Eye (tissue), 1 donor: ENCODE measurements at regions not wholly inside any gene's neighbourhood (a gene's known extent, or its start where the extent isn't known, plus 50 kb on each side); places are given as distances from the start of the nearest gene placed in this dataset.
A peak's percentile ranks its signal among the peaks of the same experiment; 100 is the strongest.

ENCODE experiments used
- DNase-seq: peaks from one replicate; pipeline ENCODE4 v3.0.0-alpha.2; 2015

DNA sequence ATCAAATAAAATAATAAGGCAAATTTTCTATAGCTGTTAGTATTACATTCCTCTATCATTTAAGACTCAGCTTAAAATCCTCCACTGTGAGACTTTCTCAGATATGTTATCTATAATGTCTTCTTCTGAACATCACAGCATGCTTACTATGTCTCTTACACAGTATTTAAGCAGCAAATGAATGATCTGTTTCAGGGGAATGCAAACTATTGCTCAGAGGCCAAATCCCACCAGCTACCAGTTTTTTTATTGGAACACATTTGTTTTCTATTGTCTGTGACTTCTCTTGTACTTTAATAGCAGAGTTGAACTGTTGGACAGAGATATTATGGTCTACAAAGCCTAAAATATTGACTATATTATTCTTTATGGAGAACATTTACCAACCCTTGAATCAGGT lies 59.6 kb downstream of the C3orf38 start:
- DNase-seq: no peak

- no peak for DNase-seq
Observed at GRCh38 chr3:88211096-88211890, 61.5 kb downstream of the C3orf38 start.

DNA sequence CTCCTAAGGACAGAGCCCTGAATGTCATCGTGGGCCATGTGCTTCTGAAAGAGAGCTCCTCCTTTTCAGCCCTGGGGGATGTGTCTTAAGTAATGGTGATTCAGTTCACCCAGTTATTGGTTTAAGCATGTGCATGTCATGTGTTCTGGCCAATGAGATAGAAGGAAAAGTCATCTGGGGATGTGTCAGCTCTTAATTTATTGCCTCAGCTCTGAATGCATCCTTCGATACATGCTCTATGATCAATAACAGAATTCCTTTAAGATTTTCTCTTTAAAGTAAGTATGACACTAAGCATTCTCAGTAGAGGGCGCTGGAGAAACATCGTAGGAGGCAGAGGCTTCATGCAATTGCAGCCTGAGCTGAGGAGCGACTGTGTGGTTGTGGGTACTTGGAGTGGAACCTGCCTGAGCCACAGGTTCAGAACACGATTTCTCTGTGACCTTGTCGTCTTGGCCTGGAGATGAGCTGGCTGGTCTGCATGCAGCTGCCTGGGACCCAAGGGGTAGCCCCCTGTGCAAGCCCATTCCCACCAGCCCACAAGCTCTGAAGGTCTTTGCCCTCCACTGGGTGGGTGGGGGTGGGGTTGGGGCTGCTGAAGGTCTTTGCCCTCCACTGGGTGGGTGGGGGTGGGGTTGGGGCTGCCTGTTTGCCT lies 69.5 kb downstream of the C3orf38 start:
- DNase-seq: peak; percentile 90

DNA sequence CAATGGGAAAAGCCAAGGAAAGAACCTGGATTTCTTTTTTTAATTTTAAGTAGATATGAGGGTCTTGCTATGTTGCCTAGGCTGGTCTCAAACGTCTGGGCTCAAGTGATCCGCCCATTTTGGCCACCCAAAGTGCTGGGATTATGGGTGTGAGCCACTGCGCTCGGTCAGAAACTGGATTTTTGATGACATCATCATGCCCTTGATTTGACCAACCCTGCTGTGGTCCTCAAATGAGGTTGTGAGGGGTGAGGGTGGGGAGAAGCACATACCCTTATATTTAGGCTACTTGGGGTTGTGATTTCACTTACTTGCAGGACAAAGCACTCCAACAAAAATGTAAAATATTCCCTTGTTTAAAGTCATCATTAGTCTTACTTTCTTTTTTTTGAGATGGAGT lies 70.4 kb downstream of the C3orf38 start:
- DNase-seq: no peak

GRCh38 chr3:88221726-88222125 lies 72.0 kb downstream of the C3orf38 start:
- DNase-seq: no peak

DNA sequence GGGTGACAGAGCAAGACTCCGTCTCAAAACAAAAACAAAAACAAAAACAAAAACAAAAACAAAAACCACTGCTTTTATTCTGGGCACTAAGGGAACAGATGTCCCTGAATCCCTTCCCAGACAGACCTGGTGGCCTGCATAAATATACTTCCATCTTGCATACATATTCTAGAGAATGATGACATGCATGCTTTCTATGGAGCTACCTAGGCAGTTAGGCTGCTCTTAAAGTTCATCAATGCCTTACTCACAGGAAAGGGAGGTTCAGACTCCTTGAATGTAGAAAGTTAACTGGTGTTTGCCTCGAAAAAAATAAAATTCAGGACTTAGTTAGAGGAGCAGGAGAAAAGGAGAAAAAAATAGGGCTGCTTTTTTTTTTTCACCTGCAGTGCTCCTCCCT lies 72.6 kb downstream of the C3orf38 start:
- no peak for DNase-seq

- peak; percentile 22 for DNase-seq
Observed at GRCh38 chr3:88225326-88226008, 75.7 kb downstream of the C3orf38 start.

DNA sequence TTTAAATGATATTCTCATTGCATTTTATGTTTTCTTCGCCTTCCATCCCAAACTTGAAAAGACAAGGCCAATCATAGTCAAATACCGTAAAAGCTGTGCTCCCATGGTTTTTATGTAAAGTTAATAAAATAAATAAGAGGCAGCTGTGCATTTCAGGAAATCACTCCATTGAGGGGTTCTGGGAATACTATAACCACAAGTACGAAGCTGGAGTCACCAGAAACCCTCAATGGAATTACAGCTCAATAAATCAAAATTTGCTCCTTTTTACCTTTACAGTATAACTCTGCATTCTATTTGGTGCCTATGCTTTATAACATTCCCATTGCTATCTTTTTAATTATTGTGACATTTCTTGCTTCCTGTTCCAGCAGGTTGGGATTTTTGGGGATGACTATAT lies 77.2 kb downstream of the C3orf38 start:
- no peak for DNase-seq

DNA sequence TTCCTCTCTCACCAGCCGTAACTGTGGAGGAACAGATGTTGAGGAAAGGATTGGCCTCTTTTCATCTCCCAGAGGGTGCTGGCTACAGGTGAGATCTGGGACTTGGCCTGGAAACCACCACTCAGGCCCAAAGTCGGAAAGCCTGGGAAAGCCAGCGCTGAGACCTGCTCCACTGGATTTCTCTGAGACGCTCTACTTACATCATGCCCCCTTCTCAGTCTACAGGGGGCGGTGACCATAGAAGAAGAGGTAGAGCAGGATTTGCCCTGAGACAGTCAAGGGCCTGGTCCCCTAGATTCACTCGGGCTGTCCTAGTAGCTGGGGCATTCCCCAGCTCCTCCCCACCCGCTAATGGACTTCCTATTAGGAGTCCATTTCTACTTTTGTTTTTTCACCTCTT lies 80.9 kb downstream of the C3orf38 start:
- DNase-seq: no peak

DNA sequence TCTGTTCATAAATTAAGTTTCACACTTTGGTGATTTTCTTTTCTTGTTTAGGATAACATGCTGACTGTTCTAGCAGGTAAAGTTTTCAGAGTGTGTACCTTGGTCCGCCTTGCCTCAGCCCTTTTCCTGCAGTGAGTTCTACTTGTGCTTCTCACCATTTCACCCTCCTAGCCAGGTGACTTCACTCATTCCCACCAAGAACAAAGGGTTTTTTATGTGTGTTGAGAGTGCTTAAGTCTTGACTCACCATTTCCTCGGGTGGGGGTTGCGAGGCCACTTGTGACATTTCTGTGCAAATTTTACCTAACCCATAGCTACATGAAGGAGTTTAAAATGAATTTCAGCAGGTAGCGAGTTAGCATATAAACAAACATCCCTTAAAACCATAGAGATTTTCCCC lies 81.4 kb downstream of the C3orf38 start:
- DNase-seq: no peak

DNA sequence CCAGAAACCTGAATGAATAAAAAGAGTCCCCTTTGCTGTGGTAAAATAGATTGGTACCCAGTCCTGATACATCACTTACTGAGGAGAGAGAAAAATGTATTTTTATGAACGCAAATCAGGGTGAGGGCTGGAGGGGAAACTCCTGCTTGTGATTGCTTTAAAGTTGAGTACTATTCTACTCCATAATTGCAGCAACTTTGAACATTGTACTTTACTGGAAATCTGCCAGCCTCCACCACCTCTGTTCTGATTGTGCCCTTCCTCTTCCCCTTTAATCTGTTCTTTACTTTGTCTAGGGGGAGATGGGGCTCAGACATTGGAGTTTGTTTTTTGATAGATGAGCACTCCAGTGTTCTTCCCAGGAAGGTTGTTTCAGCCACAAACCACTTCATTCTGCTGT lies 81.9 kb downstream of the C3orf38 start:
- DNase-seq: no peak

DNA sequence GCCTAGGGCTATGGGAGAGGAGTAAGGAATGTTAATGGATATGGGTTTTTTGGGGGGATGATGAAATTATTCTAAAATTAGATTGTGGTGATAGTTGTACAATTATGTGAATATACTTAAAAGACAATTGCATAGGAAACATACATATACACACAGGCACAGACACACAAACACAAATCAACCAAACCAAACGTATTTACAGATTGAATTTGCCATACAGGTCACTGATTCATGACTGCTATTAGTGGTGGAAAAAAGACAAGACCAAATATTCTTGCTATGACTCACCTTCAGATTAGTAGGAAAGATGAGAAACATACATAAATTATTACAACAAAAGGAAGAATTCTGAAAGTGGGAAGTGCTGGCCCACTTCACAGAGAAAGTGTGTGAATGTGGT lies 85.3 kb downstream of the C3orf38 start:
- DNase-seq: no peak

- DNase-seq: no peak
Observed at GRCh38 chr3:88239870-88240269, 90.1 kb downstream of the C3orf38 start.

DNA sequence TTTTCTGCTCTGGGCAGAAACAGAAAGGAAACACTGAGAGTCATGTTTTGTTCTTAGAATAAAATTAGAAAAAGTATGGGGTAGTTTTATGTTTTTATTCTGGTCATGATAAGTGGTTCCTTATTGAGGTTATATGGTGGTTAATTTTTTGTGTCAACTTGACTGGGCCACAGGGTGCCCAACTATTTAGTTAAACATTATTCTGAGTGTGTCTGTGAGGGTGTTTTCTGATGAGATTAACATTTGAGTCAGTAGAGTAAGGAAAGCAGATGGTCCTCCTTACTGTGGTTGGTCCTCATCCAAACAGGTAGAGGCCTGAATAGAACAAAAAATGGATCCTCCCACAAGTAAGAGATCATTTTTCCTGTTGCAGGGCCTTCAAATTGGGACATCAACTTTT lies 98.9 kb downstream of the C3orf38 start:
- no peak for DNase-seq

DNA sequence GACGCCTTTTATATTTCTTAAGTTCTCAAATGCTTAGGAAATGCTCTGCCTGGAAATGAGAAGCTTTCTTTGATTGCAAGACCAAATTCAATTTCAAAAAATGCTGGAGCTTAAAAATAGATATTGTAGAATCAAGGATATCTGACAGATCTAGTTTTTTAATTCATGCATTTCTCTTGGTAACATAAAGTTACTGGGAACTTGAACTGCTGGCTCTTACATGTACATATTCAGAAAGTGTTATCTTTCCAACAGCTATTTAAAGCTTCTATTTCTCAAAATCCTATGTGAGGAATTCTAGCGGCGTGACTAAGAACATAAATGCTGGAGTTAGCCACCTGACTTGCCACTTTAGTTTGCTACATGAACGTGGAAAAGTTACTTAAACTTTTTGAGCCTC lies 109.3 kb downstream of the C3orf38 start:
- no peak for DNase-seq

DNA sequence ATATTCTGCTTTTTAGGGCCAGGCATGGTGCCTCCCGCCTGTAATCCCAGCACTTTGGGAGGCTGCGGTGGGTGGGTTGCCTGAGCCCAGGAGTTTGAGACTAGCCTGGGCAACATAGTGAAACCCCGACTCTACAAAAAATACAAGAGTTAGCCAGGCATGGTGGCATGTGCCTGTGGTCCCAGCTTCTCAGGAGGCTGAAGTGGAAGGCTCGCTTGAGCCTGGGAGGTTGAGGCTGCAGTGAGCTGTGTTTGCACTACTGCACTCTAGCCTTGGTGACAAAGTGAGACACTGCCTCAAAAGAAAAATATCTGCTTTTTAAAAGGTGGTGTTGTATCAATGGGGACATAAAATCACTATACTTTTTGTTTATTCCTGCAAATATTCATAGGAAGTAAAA lies 112.8 kb downstream of the C3orf38 start:
- no peak for DNase-seq

GRCh38 chr3:88263417-88264100 lies 113.8 kb downstream of the C3orf38 start:
- DNase-seq: no peak

- DNase-seq: peak; percentile 52
Observed at GRCh38 chr3:88267441-88267840, 117.7 kb downstream of the C3orf38 start.

DNA sequence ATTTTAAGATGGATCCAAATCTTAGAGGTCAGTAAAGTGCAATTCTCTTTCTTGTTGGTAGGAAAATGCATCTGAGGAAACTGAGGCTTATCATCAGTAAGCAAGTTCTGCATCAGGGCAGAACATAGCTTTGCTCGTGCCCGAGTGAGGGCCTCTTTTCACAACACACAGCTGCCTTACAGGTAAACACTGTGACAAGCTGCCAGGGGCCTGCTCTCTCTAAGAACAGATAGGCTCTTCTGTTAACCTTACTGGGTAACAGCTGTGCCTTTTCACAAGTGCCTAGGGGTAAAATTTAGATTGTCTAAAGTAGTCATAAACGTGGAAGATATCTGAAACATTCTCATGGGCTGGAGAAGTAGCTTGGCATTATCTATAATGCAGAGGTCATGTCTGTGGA lies 118.1 kb downstream of the C3orf38 start:
- no peak for DNase-seq

DNA sequence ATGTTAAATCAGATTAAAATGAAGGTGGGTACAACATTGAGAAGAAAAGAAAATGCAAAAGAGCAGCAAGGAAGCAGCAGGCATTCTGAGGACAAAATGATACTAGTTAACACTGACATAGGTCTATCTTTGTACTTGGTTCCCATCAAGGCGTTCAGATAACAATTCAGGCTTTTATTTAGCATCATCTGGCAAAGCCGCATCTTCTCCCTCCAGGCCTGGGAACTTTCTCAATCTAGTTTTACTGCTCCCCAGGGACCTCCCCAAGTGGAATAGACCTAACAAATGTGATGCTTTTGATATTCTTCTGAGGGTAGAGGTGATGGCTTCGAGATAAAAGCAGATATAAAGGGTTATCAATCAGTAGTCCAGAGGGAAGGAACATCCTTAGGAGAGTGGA lies 130.6 kb downstream of the C3orf38 start:
- DNase-seq: no peak

DNA sequence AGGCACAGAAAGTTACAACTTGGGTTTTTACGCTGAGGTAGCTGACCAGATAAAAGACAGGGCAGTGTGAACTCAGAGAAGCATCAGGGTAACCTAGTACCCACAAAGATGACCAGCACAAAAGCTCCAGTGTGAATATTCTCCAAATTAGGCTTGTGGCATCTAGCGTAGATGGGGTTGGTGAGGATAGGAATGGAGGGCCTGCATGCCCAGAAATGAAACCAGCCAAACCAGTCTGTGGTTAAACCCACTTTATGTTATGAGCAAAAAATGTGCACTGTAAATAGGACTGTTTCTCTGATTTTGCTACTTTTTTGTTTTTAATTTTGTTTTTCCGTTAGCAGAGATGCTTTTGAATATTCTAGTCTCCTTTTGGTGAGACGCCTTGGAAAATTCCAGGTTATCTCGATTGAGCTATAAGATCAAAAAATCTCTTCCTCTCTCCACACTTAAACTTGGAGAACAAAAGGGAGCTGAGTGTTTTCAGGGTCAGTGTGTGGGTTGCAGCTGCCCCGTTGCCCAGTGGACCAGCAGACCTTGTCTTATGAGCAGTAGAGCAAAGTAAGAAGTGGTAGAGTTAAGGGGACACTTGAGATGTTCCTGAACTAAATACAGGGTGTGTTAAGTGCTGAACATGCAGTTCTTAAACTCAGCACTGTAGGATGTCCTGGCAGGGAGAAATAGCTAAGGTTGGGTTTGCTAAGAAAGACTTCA lies 132.9 kb downstream of the C3orf38 start:
- DNase-seq: no peak

- no peak for DNase-seq
Observed at GRCh38 chr3:88283242-88283592, 133.5 kb downstream of the C3orf38 start.

GRCh38 chr3:88291486-88291885 lies 141.7 kb downstream of the C3orf38 start:
- DNase-seq: no peak
